GM23338 (cell line): ENCODE measurements at regions not wholly inside any gene's neighbourhood (a gene's known extent, or its start where the extent isn't known, plus 50 kb on each side); places are given as distances from the start of the nearest gene placed in this dataset.

Experiments used
- POLR2AphosphoS5 ChIP-seq: IDR thresholded peaks from 2 replicates; pipeline ENCODE4 v1.6.1; 2016; ENCODE audit warnings: antibody characterized with exemption, low read depth
- TF ChIP-seq, protein P1 (sequence below): IDR thresholded peaks from 2 replicates; pipeline ENCODE4 v1.6.1; 2016; ENCODE audit warnings: antibody characterized with exemption

- no peak for TF ChIP-seq POLR2AphosphoS5
- TF ChIP-seq, protein P1, sequence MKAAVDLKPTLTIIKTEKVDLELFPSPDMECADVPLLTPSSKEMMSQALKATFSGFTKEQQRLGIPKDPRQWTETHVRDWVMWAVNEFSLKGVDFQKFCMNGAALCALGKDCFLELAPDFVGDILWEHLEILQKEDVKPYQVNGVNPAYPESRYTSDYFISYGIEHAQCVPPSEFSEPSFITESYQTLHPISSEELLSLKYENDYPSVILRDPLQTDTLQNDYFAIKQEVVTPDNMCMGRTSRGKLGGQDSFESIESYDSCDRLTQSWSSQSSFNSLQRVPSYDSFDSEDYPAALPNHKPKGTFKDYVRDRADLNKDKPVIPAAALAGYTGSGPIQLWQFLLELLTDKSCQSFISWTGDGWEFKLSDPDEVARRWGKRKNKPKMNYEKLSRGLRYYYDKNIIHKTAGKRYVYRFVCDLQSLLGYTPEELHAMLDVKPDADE: no peak
Measured at GRCh38 chr17:77320485-77321256, 179.9 kb downstream of the SEC14L1 start.
